GM12892 (cell line): ENCODE measurements at regions not wholly inside any gene's neighbourhood (a gene's known extent, or its start where the extent isn't known, plus 50 kb on each side); places are given as distances from the start of the nearest gene placed in this dataset.

ENCODE experiments used
- POLR2A ChIP-seq: IDR thresholded peaks from 2 replicates; pipeline ENCODE4 v1.6.1; 2011; ENCODE audit warnings: low read depth, low read length, control low read depth
- POLR2AphosphoS5 ChIP-seq: IDR thresholded peaks from 2 replicates; pipeline ENCODE4 v1.6.1; 2011; ENCODE audit warnings: low read depth, low read length, control low read depth

DNA sequence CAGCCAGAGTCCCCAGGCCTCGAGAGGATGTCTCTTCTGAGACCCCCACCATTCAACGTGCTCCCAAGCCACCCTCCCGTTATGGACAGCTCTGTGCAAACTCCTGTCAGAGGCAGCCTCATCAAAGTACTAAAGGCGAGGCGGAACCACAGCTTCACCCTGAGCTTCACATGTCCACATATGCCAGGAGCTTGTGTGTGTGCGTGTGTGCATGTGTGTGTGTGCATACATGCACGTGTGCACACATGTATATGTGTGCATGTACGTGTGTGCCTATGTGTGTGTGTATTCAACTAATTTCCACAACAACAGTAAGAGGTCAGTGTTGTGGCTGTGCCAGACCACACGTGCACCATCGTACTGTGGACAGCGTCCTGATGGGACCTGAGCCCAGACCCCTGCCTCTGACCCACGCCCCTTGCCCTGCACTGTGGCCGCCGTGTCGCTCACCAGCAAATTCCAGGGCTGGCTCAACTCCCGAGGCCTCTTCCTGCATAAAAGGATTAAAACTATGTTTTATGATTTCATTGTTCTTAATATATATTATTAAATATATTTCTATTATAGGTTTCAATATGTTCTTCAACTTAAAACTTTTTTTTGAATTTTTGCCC, 444.8 kb downstream of the EIPR1 start:
- TF ChIP-seq POLR2AphosphoS5, result no peak
- no peak for TF ChIP-seq POLR2A
